Panc1 (cell line): ENCODE measurements at regions not wholly inside any gene's neighbourhood (a gene's known extent, or its start where the extent isn't known, plus 50 kb on each side); places are given as distances from the start of the nearest gene placed in this dataset.

Source experiments
- ATAC-seq: fragments of 200-7000 bp; cut with Tn5 transposase; 2 replicates; pipeline ENCODE4 v1.9.1; 2020; ENCODE audit warnings: mild to moderate bottlenecking, moderate library complexity
- BruUV-seq: library from RNA; stranded (reverse); fragments of 400-500 nt; replicated peaks from 2 replicates; lab custom pipeline; 2021; lab: Mats Ljungman, UMichigan
- CTCF ChIA-PET: fragments of 300-600 bp; sonication (Branson Sonifier 250); formaldehyde crosslinking; loops from one replicate; lab custom pipeline; 2022; ENCODE audit warnings: antibody characterized with exemption; lab: Charles Lee
- POLR2A ChIA-PET: fragments of 300-600 bp; sonication (Branson Sonifier 250); formaldehyde crosslinking; loops from one replicate; lab custom pipeline; 2022; ENCODE audit warnings: antibody characterized with exemption; lab: Charles Lee
- DNase-seq: peaks from one replicate; pipeline ENCODE4 v3.0.0-alpha.2; 2010; ENCODE audit warnings: low read depth, low spot score
- H3K27ac ChIP-seq: 2 replicates; pipeline ENCODE4 v1.5.1; 2011; ENCODE audit warnings: mild to moderate bottlenecking, low read length, inconsistent platforms
- H3K27me3 ChIP-seq: fragments of 200-500 bp; sonication (Bioruptor generic); 2 replicates; pipeline ENCODE4 v1.6.0; 2014; ENCODE audit warnings: low read length, inconsistent platforms; ENCODE audit not compliant: control insufficient read depth, insufficient read depth
- H3K36me3 ChIP-seq: fragments of 200-500 bp; sonication (Bioruptor generic); 2 replicates; pipeline ENCODE4 v1.5.1; 2014; ENCODE audit warnings: inconsistent platforms, mild to moderate bottlenecking, low read length, moderate library complexity; ENCODE audit not compliant: control insufficient read depth, insufficient read depth
- H3K4me1 ChIP-seq: 2 replicates; pipeline ENCODE4 v1.5.1; 2011; ENCODE audit warnings: inconsistent platforms, mild to moderate bottlenecking, low read length, moderate library complexity; ENCODE audit not compliant: control insufficient read depth, insufficient read depth
- H3K4me3 ChIP-seq, 2 experiments: 2 replicates each; pipeline ENCODE4 v1.5.1; 2011 to 2012; ENCODE audit warnings: low read depth in 2 of 2, low read length in 2 of 2, mild to moderate bottlenecking in 2 of 2, inconsistent platforms in 1 of 2, moderate library complexity in 1 of 2
- H3K9me3 ChIP-seq: fragments of 200-500 bp; sonication (Bioruptor generic); 2 replicates; pipeline ENCODE4 v1.5.1; 2014; ENCODE audit warnings: low read depth, mild to moderate bottlenecking, inconsistent platforms, low read length, moderate library complexity; ENCODE audit not compliant: control insufficient read depth, insufficient read depth
- POLR2AphosphoS5 ChIP-seq: IDR thresholded peaks from 2 replicates; pipeline ENCODE4 v1.6.1; 2012; ENCODE audit warnings: mild to moderate bottlenecking, low read depth, low read length, moderate library complexity
- SIN3A ChIP-seq: IDR thresholded peaks from 2 replicates; pipeline ENCODE4 v1.6.1; 2012; ENCODE audit warnings: low read depth, mild to moderate bottlenecking, low read length, moderate library complexity, borderline replicate concordance; ENCODE audit not compliant: insufficient read depth
- TCF7L2 ChIP-seq: IDR thresholded peaks from 2 replicates; pipeline ENCODE4 v1.6.1; 2011; ENCODE audit warnings: mild to moderate bottlenecking, low read depth, low read length, inconsistent platforms
- in situ Hi-C: cut with HindIII; loops from 2 replicates; pipeline ENCODE4 v1.10.0; 2016; ENCODE audit warnings: low sequenced_read_pairs, low pct_unique_long_range_greater_than_20kb
- intact Hi-C: fragments of 100-400 bp; cut with micrococcal nuclease; formaldehyde crosslinking; loops from one replicate; pipeline ENCODE4 v1.10.0; 2022; ENCODE audit not compliant: unreplicated experiment
- TF ChIP-seq, protein P1 (sequence below), 2 experiments: IDR thresholded peaks; 2 replicates each; pipeline ENCODE4 v1.6.1; 2011 to 2012; ENCODE audit warnings: low read depth in 2 of 2, control low read depth in 1 of 2, low read length in 1 of 2, mild to moderate bottlenecking in 1 of 2, moderate library complexity in 1 of 2; ENCODE audit not compliant: insufficient read depth in 1 of 2
- TF ChIP-seq, protein P2 (sequence below): fragments of 450-650 bp; IDR thresholded peaks from 2 replicates; pipeline ENCODE4 v1.5.1; 2017; ENCODE audit warnings: mild to moderate bottlenecking

DNA sequence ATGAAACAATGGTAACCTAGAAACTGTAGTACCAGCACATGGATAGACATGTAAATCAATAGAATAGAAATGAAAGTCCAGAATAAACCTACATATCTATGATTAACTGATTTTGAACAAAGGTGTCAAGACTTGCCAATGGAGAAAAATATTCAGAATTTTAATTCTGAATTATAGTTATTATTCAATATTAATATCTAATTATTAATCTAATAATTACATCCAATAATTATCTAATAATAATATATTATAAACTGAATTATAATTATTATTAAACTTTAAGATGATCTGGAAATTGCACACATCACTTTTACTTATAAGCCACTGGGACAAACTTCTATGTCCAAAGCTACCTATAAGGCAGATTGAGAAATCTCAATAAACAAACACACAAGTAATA is 1365.2 kb upstream of the ADGRL3 start:
- DNase-seq, result no peak
- no peak overlapping the region for H3K4me3 ChIP-seq
- BruUV-seq, result no TSS peak
- no peak for TF ChIP-seq POLR2AphosphoS5
- TF ChIP-seq, protein P1, sequence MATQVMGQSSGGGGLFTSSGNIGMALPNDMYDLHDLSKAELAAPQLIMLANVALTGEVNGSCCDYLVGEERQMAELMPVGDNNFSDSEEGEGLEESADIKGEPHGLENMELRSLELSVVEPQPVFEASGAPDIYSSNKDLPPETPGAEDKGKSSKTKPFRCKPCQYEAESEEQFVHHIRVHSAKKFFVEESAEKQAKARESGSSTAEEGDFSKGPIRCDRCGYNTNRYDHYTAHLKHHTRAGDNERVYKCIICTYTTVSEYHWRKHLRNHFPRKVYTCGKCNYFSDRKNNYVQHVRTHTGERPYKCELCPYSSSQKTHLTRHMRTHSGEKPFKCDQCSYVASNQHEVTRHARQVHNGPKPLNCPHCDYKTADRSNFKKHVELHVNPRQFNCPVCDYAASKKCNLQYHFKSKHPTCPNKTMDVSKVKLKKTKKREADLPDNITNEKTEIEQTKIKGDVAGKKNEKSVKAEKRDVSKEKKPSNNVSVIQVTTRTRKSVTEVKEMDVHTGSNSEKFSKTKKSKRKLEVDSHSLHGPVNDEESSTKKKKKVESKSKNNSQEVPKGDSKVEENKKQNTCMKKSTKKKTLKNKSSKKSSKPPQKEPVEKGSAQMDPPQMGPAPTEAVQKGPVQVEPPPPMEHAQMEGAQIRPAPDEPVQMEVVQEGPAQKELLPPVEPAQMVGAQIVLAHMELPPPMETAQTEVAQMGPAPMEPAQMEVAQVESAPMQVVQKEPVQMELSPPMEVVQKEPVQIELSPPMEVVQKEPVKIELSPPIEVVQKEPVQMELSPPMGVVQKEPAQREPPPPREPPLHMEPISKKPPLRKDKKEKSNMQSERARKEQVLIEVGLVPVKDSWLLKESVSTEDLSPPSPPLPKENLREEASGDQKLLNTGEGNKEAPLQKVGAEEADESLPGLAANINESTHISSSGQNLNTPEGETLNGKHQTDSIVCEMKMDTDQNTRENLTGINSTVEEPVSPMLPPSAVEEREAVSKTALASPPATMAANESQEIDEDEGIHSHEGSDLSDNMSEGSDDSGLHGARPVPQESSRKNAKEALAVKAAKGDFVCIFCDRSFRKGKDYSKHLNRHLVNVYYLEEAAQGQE (IDR thresholded peaks at IDR 0.05; ENCODE audit: insufficient read depth in 1 of 2, low read depth in 2 of 2, low read length in 1 of 2), result no peak
- TF ChIP-seq, protein P2, sequence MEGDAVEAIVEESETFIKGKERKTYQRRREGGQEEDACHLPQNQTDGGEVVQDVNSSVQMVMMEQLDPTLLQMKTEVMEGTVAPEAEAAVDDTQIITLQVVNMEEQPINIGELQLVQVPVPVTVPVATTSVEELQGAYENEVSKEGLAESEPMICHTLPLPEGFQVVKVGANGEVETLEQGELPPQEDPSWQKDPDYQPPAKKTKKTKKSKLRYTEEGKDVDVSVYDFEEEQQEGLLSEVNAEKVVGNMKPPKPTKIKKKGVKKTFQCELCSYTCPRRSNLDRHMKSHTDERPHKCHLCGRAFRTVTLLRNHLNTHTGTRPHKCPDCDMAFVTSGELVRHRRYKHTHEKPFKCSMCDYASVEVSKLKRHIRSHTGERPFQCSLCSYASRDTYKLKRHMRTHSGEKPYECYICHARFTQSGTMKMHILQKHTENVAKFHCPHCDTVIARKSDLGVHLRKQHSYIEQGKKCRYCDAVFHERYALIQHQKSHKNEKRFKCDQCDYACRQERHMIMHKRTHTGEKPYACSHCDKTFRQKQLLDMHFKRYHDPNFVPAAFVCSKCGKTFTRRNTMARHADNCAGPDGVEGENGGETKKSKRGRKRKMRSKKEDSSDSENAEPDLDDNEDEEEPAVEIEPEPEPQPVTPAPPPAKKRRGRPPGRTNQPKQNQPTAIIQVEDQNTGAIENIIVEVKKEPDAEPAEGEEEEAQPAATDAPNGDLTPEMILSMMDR, result no peak
- no peak for TF ChIP-seq SIN3A
- TF ChIP-seq TCF7L2, result no peak
- no peaks in the 10 kb centered on the region for H3K4me1 ChIP-seq
- POLR2A ChIA-PET, result no interaction called here
- no peaks in the 10 kb centered on the region for H3K36me3 ChIP-seq
- in situ Hi-C loops (no loop called here), intact Hi-C loops (no loop called here)
- no peak overlapping the region for H3K27ac ChIP-seq
- no peak for ATAC-seq
- H3K9me3 ChIP-seq, result no peaks in the 10 kb centered on the region
- CTCF ChIA-PET, result no interaction called here
- H3K27me3 ChIP-seq, result no peaks in the 10 kb centered on the region

DNA sequence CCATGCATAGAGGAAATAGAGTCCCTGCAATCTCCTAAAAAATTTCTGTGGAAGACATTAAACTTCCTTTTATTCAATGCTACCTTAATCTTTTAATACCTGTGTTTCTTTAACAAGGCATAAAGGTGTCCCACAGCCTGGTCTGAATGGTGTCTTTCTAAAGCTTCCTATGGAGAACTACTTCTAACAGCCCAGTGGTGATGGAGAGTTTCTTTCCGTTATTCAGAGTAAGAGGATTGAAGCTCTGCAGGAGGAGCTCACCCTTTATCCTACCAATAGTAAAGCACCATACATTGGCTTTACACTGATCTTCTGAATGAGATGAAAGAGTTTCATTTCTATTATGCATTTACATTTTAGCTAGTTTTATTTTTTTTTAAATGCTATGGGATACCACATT is 1362.4 kb upstream of the ADGRL3 start:
- Histone ChIP-seq H3K4me3 (no peak overlapping the region), H3K27me3 (no peaks in the 10 kb centered on the region), H3K36me3 (no peaks in the 10 kb centered on the region), H3K27ac (no peak overlapping the region), H3K9me3 (no peaks in the 10 kb centered on the region), H3K4me1 (no peaks in the 10 kb centered on the region)
- ATAC-seq (no peak), DNase-seq (no peak)
- intact Hi-C loops, result no loop called here
- in situ Hi-C loops, result no loop called here
- POLR2A ChIA-PET, result no interaction called here
- no TSS peak for BruUV-seq
- CTCF ChIA-PET, result no interaction called here
- TF ChIP-seq TCF7L2 (no peak), SIN3A (no peak), POLR2AphosphoS5 (no peak)
- TF ChIP-seq, protein P2, result no peak
- TF ChIP-seq, protein P1 (IDR thresholded peaks at IDR 0.05; ENCODE audit: insufficient read depth in 1 of 2, low read depth in 2 of 2, low read length in 1 of 2), result no peak
